ENCODE measurements at regions not wholly inside any gene's neighbourhood (a gene's known extent, or its start where the extent isn't known, plus 50 kb on each side); places are given as distances from the start of the nearest gene placed in this dataset.

DNA sequence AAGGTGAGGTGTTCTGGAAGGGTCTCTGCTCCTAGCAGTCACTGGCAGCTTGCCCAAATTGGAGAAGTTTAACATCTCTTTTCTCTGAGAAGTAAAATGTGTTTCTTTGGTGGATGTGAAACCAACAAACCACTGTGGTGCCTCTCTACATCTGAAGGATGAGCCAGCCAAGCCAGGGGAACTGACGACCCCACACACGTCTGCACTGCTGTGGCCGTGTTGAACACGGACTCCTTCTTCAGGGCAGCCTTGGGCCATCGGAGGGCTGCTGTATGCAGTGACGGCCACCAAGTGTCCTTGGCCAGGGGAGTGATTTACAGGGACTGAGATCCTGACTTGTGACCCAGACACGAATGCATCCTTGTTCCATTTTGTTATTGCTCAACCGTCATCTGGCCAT lies 207.8 kb downstream of the ACKR3 start:
- ChIA-PET POLR2A (ENCODE audit: partially characterized antibody) (no interaction called here), CTCF (ENCODE audit: partially characterized antibody) (interaction anchor here (1.1 kb wide), 1 partner anchor 174 kb away, joined by 3 read pairs; no protein-coding TSS in a partner anchor)
- Histone ChIP-seq H3K18ac (ENCODE audit: extremely low read depth, low read length) (no peak overlapping the region), H4K20me1 (replicated peaks in 1 of 2; ENCODE audit: control insufficient read depth in 1 of 2, insufficient read depth in 2 of 2, low read length in 2 of 2) (no peaks in the 10 kb centered on the region), H3K4me2 (ENCODE audit: insufficient read depth in 1 of 2, low read depth in 2 of 2, low read length in 2 of 2) (no peak overlapping the region), H3K23ac (ENCODE audit: insufficient read length) (no peak overlapping the region), H4K8ac (ENCODE audit: extremely low read depth, insufficient read depth, low read length) (no peak overlapping the region), H3K27me3 (replicated peaks in 1 of 4; ENCODE audit: control insufficient read depth in 3 of 4, extremely low read depth in 1 of 4, insufficient read depth in 3 of 4, low read length in 3 of 4) (no peaks in the 10 kb centered on the region), H3K14ac (ENCODE audit: insufficient read length) (no peak overlapping the region), H3K27ac (ENCODE audit: low read depth, low read length) (no peak overlapping the region), H2AK5ac (ENCODE audit: low read depth, low read length) (no peak overlapping the region), H3K9me3 (ENCODE audit: insufficient read depth in 2 of 2, low read depth in 1 of 2, low read length in 1 of 2) (no peaks in the 10 kb centered on the region), H2BK20ac (ENCODE audit: low read length) (no peak overlapping the region), H3K4ac (replicated peaks; ENCODE audit: insufficient read length, low read depth, low read length) (no peak overlapping the region), H3K56ac (replicated peaks; ENCODE audit: insufficient read length, low read depth, low read length) (no peak overlapping the region), H3K23me2 (ENCODE audit: low read depth, low read length) (no peaks in the 10 kb centered on the region), H2BK5ac (ENCODE audit: low read depth, low read length) (no peak overlapping the region), H2BK120ac (replicated peaks; ENCODE audit: low read depth, low read length) (no peak overlapping the region), H3K4me1 (replicated peaks in 1 of 4; ENCODE audit: control insufficient read depth in 3 of 4, insufficient read depth in 4 of 4, low read length in 3 of 4) (no peaks in the 10 kb centered on the region), H4K5ac (ENCODE audit: insufficient read length, low read depth, low read length) (no peak overlapping the region), H3K9ac (replicated peaks in 1 of 4; ENCODE audit: extremely low read depth in 1 of 4, low read depth in 3 of 4, low read length in 3 of 4) (no peak overlapping the region), H3K4me3 (ENCODE audit: extremely low read depth in 1 of 4, insufficient read depth in 2 of 4, low read depth in 3 of 4, low read length in 4 of 4) (no peak overlapping the region), H3K79me1 (ENCODE audit: low read depth, low read length) (no peaks in the 10 kb centered on the region), H2AFZ (ENCODE audit: low read length) (no peak overlapping the region), H3K36me3 (ENCODE audit: control insufficient read depth in 2 of 4, insufficient read depth in 4 of 4, low read length in 3 of 4) (no peaks in the 10 kb centered on the region), H4K91ac (replicated peaks; ENCODE audit: insufficient read length, low read length) (no peak overlapping the region), H3K79me2 (ENCODE audit: control insufficient read depth in 1 of 2, insufficient read depth in 2 of 2, low read length in 2 of 2) (no peaks in the 10 kb centered on the region), H2BK15ac (ENCODE audit: low read length) (no peak overlapping the region), H2BK12ac (ENCODE audit: low read depth, low read length) (no peak overlapping the region)
- DNase-seq (ENCODE audit: low read depth in 1 of 2, low spot score in 2 of 2) (no peak), FAIRE-seq (no peak)
- 95% methylated on average over 8 of the region's 8 CpGs; no CpG with 5 or more reads in 1 of the 2 experiments for WGBS, 2 experiments (ENCODE audit: extremely low coverage in 1 of 2, insufficient coverage in 1 of 2, insufficient read length in 1 of 2, insufficient replicate concordance in 2 of 2, low coverage in 1 of 2, low lambda C conversion rate in 2 of 2, missing lambda C conversion rate in 1 of 2)
- no peak for TF ChIP-seq SP1 (IDR thresholded peaks at IDR 0.05; ENCODE audit: low read depth, low read length)
- TF ChIP-seq SP4 (IDR thresholded peaks at IDR 0.05; ENCODE audit: low read length), result no peak
- no peak for TF ChIP-seq EGR1 (IDR thresholded peaks at IDR 0.05; ENCODE audit: borderline replicate concordance, low read depth, low read length)
- TF ChIP-seq HDAC6 (IDR thresholded peaks at IDR 0.05; ENCODE audit: low read depth, low read length), result no peak
- no peak for TF ChIP-seq SIN3A (conservative IDR thresholded peaks at IDR 0.05 in 1 of 2, IDR thresholded peaks at IDR 0.05 in 1 of 2; ENCODE audit: low read depth in 1 of 2, low read length in 2 of 2)
- no peak for TF ChIP-seq FOSL1 (IDR thresholded peaks at IDR 0.05; ENCODE audit: insufficient read depth, low read depth, low read length)
- TF ChIP-seq TCF12 (IDR thresholded peaks at IDR 0.05; ENCODE audit: low read depth, low read length), result no peak

All from H1 (cell line).